MCF 10A (cell line): ENCODE measurements at regions not wholly inside any gene's neighbourhood (a gene's known extent, or its start where the extent isn't known, plus 50 kb on each side); places are given as distances from the start of the nearest gene placed in this dataset.

Experiments
- BruUV-seq: library from RNA; stranded (reverse); fragments of 400-500 nt; replicated peaks from 2 replicates; lab custom pipeline; 2021; lab: Mats Ljungman, UMichigan
- CTCF ChIA-PET: fragments of 300-600 bp; sonication (Branson Sonifier 250); formaldehyde crosslinking; extraction: SDS; loops from one replicate; lab custom pipeline; 2021; ENCODE audit warnings: antibody characterized with exemption, inconsistent platforms; lab: Yijun Ruan, JAX
- POLR2A ChIA-PET: fragments of 300-600, 350-650 bp; sonication (Branson Sonifier 250); formaldehyde crosslinking; extraction: SDS; loops from one replicate; lab custom pipeline; 2020; ENCODE audit warnings: antibody characterized with exemption, inconsistent platforms; lab: Yijun Ruan, JAX
- DNase-seq: peaks from one replicate; pipeline ENCODE4 v3.0.0-alpha.2; 2018; ENCODE audit not compliant: unreplicated experiment
- H3K27ac Mint-ChIP-seq: one replicate; pipeline ENCODE4 v1.8.0; 2022; ENCODE audit warnings: mild to moderate bottlenecking, low read depth, mixed read lengths; ENCODE audit not compliant: unreplicated experiment
- H3K27me3 Mint-ChIP-seq: one replicate; pipeline ENCODE4 v1.8.0; 2022; ENCODE audit warnings: mixed read lengths; ENCODE audit not compliant: insufficient read depth, unreplicated experiment
- H3K36me3 Mint-ChIP-seq: one replicate; pipeline ENCODE4 v1.8.0; 2022; ENCODE audit warnings: mild to moderate bottlenecking, moderate library complexity, mixed read lengths; ENCODE audit not compliant: insufficient read depth, unreplicated experiment
- H3K4me1 Mint-ChIP-seq: one replicate; pipeline ENCODE4 v1.8.0; 2022; ENCODE audit warnings: mixed read lengths; ENCODE audit not compliant: insufficient read depth, unreplicated experiment
- H3K4me3 Mint-ChIP-seq: one replicate; pipeline ENCODE4 v1.8.0; 2022; ENCODE audit warnings: mild to moderate bottlenecking, moderate library complexity, mixed read lengths; ENCODE audit not compliant: unreplicated experiment
- H3K9me3 Mint-ChIP-seq: one replicate; pipeline ENCODE4 v1.8.0; 2022; ENCODE audit warnings: mixed read lengths; ENCODE audit not compliant: unreplicated experiment
- intact Hi-C: fragments of 100-400 bp; cut with micrococcal nuclease; formaldehyde crosslinking; loops from 2 replicates; pipeline ENCODE4 v1.14.1; 2022
- TF ChIP-seq, protein P1 (sequence below): fragments of 200-600 bp; IDR thresholded peaks from one replicate; pipeline ENCODE4 v1.8.0; 2022; ENCODE audit warnings: antibody characterized with exemption, mild to moderate bottlenecking; ENCODE audit not compliant: unreplicated experiment

DNA sequence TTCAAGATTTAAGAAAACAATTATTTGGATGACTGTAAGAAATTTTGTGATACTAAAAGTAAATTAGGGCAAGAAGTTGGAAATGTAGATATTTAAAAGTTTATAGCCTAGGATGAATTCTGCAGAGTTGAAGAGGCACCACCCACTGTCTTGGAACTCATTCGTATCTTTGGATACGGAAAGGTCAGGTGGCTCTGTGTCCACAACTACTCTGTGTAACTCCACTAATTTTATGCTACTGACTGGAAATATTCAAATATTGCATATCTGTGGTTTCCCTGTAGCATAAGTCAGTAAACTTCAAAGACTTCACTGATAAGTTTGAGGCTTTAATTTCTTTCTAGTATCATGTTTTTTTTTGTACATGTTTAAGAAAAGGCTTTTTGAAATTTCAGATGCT lies 156.9 kb upstream of the RPRM start:
- Mint-ChIP-seq H3K4me1 (no peaks in the 10 kb centered on the region), H3K36me3 (no peaks in the 10 kb centered on the region)
- BruUV-seq, result no TSS peak

DNA sequence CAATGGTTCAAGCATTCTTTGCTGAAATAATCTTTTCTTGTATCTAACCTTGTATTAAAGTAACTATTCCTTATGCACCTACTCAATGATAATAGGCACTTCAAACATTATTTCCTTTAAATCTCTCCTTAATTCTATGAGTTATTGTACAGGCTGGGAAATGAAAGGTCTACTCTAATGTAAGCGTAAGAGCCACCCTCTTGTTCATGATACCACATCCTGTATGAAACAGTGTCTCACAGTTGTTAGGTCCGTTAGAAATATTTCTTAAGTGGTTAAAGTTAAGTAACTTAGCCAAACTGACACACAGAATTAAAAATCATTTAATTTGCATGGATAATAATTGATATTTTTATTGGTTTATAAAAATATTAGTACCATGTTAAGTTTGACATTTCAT lies 162.5 kb upstream of the RPRM start:
- Mint-ChIP-seq H3K9me3 (no peaks in the 10 kb centered on the region), H3K27me3 (peaks cover 34% of the 10 kb centered on the region), H3K4me3 (no peak overlapping the region), H3K4me1 (no peaks in the 10 kb centered on the region), H3K27ac (no peak overlapping the region), H3K36me3 (no peaks in the 10 kb centered on the region)
- TF ChIP-seq, protein P1, sequence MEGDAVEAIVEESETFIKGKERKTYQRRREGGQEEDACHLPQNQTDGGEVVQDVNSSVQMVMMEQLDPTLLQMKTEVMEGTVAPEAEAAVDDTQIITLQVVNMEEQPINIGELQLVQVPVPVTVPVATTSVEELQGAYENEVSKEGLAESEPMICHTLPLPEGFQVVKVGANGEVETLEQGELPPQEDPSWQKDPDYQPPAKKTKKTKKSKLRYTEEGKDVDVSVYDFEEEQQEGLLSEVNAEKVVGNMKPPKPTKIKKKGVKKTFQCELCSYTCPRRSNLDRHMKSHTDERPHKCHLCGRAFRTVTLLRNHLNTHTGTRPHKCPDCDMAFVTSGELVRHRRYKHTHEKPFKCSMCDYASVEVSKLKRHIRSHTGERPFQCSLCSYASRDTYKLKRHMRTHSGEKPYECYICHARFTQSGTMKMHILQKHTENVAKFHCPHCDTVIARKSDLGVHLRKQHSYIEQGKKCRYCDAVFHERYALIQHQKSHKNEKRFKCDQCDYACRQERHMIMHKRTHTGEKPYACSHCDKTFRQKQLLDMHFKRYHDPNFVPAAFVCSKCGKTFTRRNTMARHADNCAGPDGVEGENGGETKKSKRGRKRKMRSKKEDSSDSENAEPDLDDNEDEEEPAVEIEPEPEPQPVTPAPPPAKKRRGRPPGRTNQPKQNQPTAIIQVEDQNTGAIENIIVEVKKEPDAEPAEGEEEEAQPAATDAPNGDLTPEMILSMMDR, result no peak
- no TSS peak for BruUV-seq
- no peak for DNase-seq
- ChIA-PET POLR2A (no interaction called here), CTCF (interaction anchor here (0.6 to 1.1 kb wide), 2 partner anchors 114 to 857 kb away, joined by 3 to 4 read pairs; no protein-coding TSS in a partner anchor)
- intact Hi-C loops, result no loop called here

More for the DNA sequence above, 156.9 kb upstream of the RPRM start:
- Mint-ChIP-seq H3K27ac (no peak overlapping the region), H3K9me3 (no peaks in the 10 kb centered on the region), H3K4me3 (no peak overlapping the region), H3K27me3 (peaks cover 33% of the 10 kb centered on the region)
- POLR2A ChIA-PET, result no interaction called here
- intact Hi-C loops, result no loop called here
- TF ChIP-seq, protein P1, result no peak
- DNase-seq, result no peak
- CTCF ChIA-PET, result no interaction called here

DNA sequence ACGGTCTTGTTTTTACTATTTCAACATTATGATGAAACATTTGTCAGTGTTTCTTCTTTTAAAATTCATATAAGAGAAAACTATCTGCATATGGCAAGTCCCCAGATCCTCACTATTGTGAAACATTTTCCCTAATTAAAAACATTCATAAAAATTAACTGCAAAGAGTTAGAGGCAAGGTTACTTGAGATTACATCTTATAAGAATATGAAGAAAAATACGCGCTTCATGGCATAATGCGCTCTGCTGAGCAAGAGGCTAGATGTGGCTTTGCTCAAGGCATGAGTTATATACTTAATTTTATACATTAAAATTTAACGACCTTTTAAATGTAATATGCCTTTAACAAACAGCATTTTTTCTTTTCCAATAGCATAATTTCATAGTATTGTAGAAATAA lies 166.4 kb upstream of the RPRM start:
- no peak for DNase-seq
- intact Hi-C loops, result no loop called here

DNA sequence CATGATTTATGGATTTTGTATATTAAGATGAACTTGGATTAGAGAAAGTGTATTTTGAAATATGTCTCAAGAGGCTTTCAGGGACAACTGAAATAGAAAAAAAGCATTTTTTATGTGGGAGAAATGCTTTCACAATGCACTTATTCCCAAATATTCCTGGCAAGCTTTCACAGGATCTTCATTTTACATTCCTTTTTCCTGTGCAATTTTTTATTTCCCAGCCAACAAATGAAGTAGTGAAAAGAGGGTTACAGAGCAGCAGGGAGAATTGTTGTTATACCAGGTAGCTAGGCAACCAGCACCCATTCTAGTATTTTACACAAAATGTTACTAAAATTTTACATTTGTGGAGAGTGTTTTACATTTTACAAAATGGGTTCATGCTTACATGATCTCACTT lies 167.0 kb upstream of the RPRM start:
- Mint-ChIP-seq H3K9me3 (no peaks in the 10 kb centered on the region), H3K4me3 (no peak overlapping the region), H3K36me3 (no peaks in the 10 kb centered on the region), H3K27me3 (peaks cover 5% of the 10 kb centered on the region), H3K4me1 (no peaks in the 10 kb centered on the region), H3K27ac (no peak overlapping the region)
- no peak for DNase-seq
- intact Hi-C loops, result no loop called here
- TF ChIP-seq, protein P1, result no peak
- no TSS peak for BruUV-seq
- ChIA-PET CTCF (no interaction called here), POLR2A (no interaction called here)

More for the DNA sequence above, 166.4 kb upstream of the RPRM start:
- H3K27me3 Mint-ChIP-seq, result peaks cover 7% of the 10 kb centered on the region
- BruUV-seq, result no TSS peak
- TF ChIP-seq, protein P1, result no peak
- H3K9me3 Mint-ChIP-seq, result no peaks in the 10 kb centered on the region
- H3K36me3 Mint-ChIP-seq, result no peaks in the 10 kb centered on the region
- no peak overlapping the region for H3K4me3 Mint-ChIP-seq
- POLR2A ChIA-PET, result no interaction called here
- no peaks in the 10 kb centered on the region for H3K4me1 Mint-ChIP-seq
- H3K27ac Mint-ChIP-seq, result no peak overlapping the region
- CTCF ChIA-PET, result no interaction called here
